ENCODE measurements at regions not wholly inside any gene's neighbourhood (a gene's known extent, or its start where the extent isn't known, plus 50 kb on each side); places are given as distances from the start of the nearest gene placed in this dataset.

GRCh38 chr16:50982808-50983207, 168.3 kb downstream of the SALL1 start:
- ATAC-seq, result no peak
- no peaks in the 10 kb centered on the region for H3K9me3 ChIP-seq (ENCODE audit: low read length)
- DNase-seq, result no peak
- TF ChIP-seq CTCF (conservative IDR thresholded peaks at IDR 0.05; ENCODE audit: low read depth, low read length) (no peak), EZH2phosphoT487 (IDR thresholded peaks at IDR 0.05; ENCODE audit: borderline replicate concordance, low read length) (no peak), EZH2 (IDR thresholded peaks at IDR 0.05; ENCODE audit: low read length, unreplicated experiment) (no peak)
- no peaks in the 10 kb centered on the region for H3K36me3 ChIP-seq (ENCODE audit: low read depth, low read length)
- intact Hi-C loops (cut with micrococcal nuclease), result no loop called here
- H3K9me2 ChIP-seq (replicated peaks; ENCODE audit: low read length), result no peaks in the 10 kb centered on the region
- no peak overlapping the region for H2AFZ ChIP-seq (ENCODE audit: low read length)
- H3K4me1 ChIP-seq (ENCODE audit: insufficient read depth, low read length), result no peaks in the 10 kb centered on the region
- H4K20me1 ChIP-seq (ENCODE audit: low read length), result no peaks in the 10 kb centered on the region
- no peak overlapping the region for H3K27ac ChIP-seq (ENCODE audit: low read length)
- ChIA-PET CTCF (no interaction called here), POLR2A (ENCODE audit: unreplicated experiment) (no interaction called here)
- H3K9ac ChIP-seq (ENCODE audit: low read length), result no peak overlapping the region
- H3K27me3 ChIP-seq (ENCODE audit: low read length), result no peaks in the 10 kb centered on the region
- no peaks in the 10 kb centered on the region for H3F3A ChIP-seq (ENCODE audit: low read length, unreplicated experiment)
- H3K4me2 ChIP-seq (ENCODE audit: low read length), result no peak overlapping the region
- no TSS peak for BruUV-seq (replicated peaks)
- H3K79me2 ChIP-seq (ENCODE audit: low read length), result no peaks in the 10 kb centered on the region
- H3K4me3 ChIP-seq (ENCODE audit: low read length), result no peak overlapping the region

- BruUV-seq (replicated peaks), result no TSS peak
- no peaks in the 10 kb centered on the region for H3K4me1 ChIP-seq (ENCODE audit: insufficient read depth, low read length)
- ChIA-PET POLR2A (ENCODE audit: unreplicated experiment) (no interaction called here), CTCF (no interaction called here)
- H3K27ac ChIP-seq (ENCODE audit: low read length), result no peak overlapping the region
- no peaks in the 10 kb centered on the region for H3K9me3 ChIP-seq (ENCODE audit: low read length)
- H3K27me3 ChIP-seq (ENCODE audit: low read length), result no peaks in the 10 kb centered on the region
- TF ChIP-seq CTCF (conservative IDR thresholded peaks at IDR 0.05; ENCODE audit: low read depth, low read length), result no peak
- TF ChIP-seq EZH2phosphoT487 (IDR thresholded peaks at IDR 0.05; ENCODE audit: borderline replicate concordance, low read length), result no peak
- no peak for TF ChIP-seq EZH2 (IDR thresholded peaks at IDR 0.05; ENCODE audit: low read length, unreplicated experiment)
- no peaks in the 10 kb centered on the region for H4K20me1 ChIP-seq (ENCODE audit: low read length)
- H3K4me2 ChIP-seq (ENCODE audit: low read length), result no peak overlapping the region
- no peaks in the 10 kb centered on the region for H3K9me2 ChIP-seq (replicated peaks; ENCODE audit: low read length)
- intact Hi-C loops (cut with micrococcal nuclease), result no loop called here
- DNase-seq (no peak), ATAC-seq (no peak)
- H3K4me3 ChIP-seq (ENCODE audit: low read length), result no peak overlapping the region
- no peak overlapping the region for H2AFZ ChIP-seq (ENCODE audit: low read length)
- no peaks in the 10 kb centered on the region for H3F3A ChIP-seq (ENCODE audit: low read length, unreplicated experiment)
- no peaks in the 10 kb centered on the region for H3K36me3 ChIP-seq (ENCODE audit: low read depth, low read length)
- no peaks in the 10 kb centered on the region for H3K79me2 ChIP-seq (ENCODE audit: low read length)
- H3K9ac ChIP-seq (ENCODE audit: low read length), result no peak overlapping the region
These were observed 169.1 kb downstream of the SALL1 start for GRCh38 chr16:50981951-50982350.

- TF ChIP-seq CTCF (conservative IDR thresholded peaks at IDR 0.05; ENCODE audit: low read depth, low read length) (no peak), EZH2phosphoT487 (IDR thresholded peaks at IDR 0.05; ENCODE audit: borderline replicate concordance, low read length) (no peak), EZH2 (IDR thresholded peaks at IDR 0.05; ENCODE audit: low read length, unreplicated experiment) (no peak)
- Histone ChIP-seq H3K4me1 (ENCODE audit: insufficient read depth, low read length) (no peaks in the 10 kb centered on the region), H3K4me2 (ENCODE audit: low read length) (no peak overlapping the region), H3K9ac (ENCODE audit: low read length) (no peak overlapping the region), H3K79me2 (ENCODE audit: low read length) (no peaks in the 10 kb centered on the region), H3K9me2 (replicated peaks; ENCODE audit: low read length) (no peaks in the 10 kb centered on the region), H3K36me3 (ENCODE audit: low read depth, low read length) (no peaks in the 10 kb centered on the region), H3K27me3 (ENCODE audit: low read length) (peaks cover under 1% of the 10 kb centered on the region; the same call in 1 of the 2 replicates), H4K20me1 (ENCODE audit: low read length) (no peaks in the 10 kb centered on the region), H3K4me3 (ENCODE audit: low read length) (no peak overlapping the region), H2AFZ (ENCODE audit: low read length) (no peak overlapping the region), H3K9me3 (ENCODE audit: low read length) (no peaks in the 10 kb centered on the region), H3K27ac (ENCODE audit: low read length) (no peak overlapping the region), H3F3A (ENCODE audit: low read length, unreplicated experiment) (no peaks in the 10 kb centered on the region)
- DNase-seq (no peak), ATAC-seq (no peak)
- ChIA-PET POLR2A (ENCODE audit: unreplicated experiment) (no interaction called here), CTCF (no interaction called here)
- no TSS peak for BruUV-seq (replicated peaks)
- intact Hi-C loops (cut with micrococcal nuclease), result no loop called here
These were observed 170.4 kb downstream of the SALL1 start for GRCh38 chr16:50980666-50981065.

Measured in PC-3 (cell line).